SK-N-SH (cell line): ENCODE measurements at regions not wholly inside any gene's neighbourhood (a gene's known extent, or its start where the extent isn't known, plus 50 kb on each side); places are given as distances from the start of the nearest gene placed in this dataset.

Experiments used
- CTCF ChIA-PET: fragments of 300-600, 350-600 bp; formaldehyde crosslinking; extraction: SDS; loops from one replicate; lab custom pipeline; 2021; lab: Yijun Ruan, JAX
- POLR2A ChIA-PET: fragments of 350-600 bp; sonication (Branson Sonifier 250); formaldehyde crosslinking; extraction: SDS; loops from one replicate; lab custom pipeline; 2020; ENCODE audit warnings: antibody characterized with exemption, inconsistent platforms; lab: Yijun Ruan, JAX
- DNase-seq: peaks from one replicate; pipeline ENCODE4 v3.0.0; 2012
- H2AFZ ChIP-seq: fragments of 200-600 bp; sonication (generic); 2 replicates; pipeline ENCODE4 v1.8.1; 2016; ENCODE audit warnings: antibody characterized with exemption, mild to moderate bottlenecking, low read depth
- H3F3A ChIP-seq: fragments of 200-600 bp; sonication (generic); replicated peaks from 2 replicates; pipeline ENCODE3; 2016; ENCODE audit warnings: antibody characterized with exemption, mild to moderate bottlenecking; ENCODE audit not compliant: insufficient read depth
- H3K27ac ChIP-seq, 2 experiments: fragments of 200-500 bp in 1 of 2; fragments of 200-600 bp in 1 of 2; sonication (Bioruptor generic) in 1 of 2; sonication (generic), shearing (Covaris generic) in 1 of 2; 2 replicates each; pipeline versions ENCODE4 v1.5.1 to v1.6.1; 2014 to 2016; ENCODE audit warnings: low read depth in 2 of 2, inconsistent platforms in 1 of 2, low read length in 1 of 2, mild to moderate bottlenecking in 1 of 2, mixed read lengths in 1 of 2
- H3K27me3 ChIP-seq: fragments of 200-600 bp; sonication (generic), shearing (Covaris generic); 2 replicates; pipeline ENCODE4 v1.6.1; 2016; ENCODE audit warnings: mixed run types; ENCODE audit not compliant: insufficient read depth
- H3K36me3 ChIP-seq, 2 experiments: fragments of 200-500 bp in 1 of 2; fragments of 200-600 bp in 1 of 2; sonication (Bioruptor generic) in 1 of 2; sonication (generic) in 1 of 2; replicated peaks in 1 of 2; 2 replicates each; pipeline versions ENCODE3 to v1.5.1; 2014 to 2016; ENCODE audit warnings: low read length in 1 of 2, mild to moderate bottlenecking in 1 of 2; ENCODE audit not compliant: insufficient read depth in 2 of 2, control insufficient read depth in 1 of 2
- H3K4me1 ChIP-seq, 2 experiments: fragments of 200-500 bp in 1 of 2; fragments of 200-600 bp in 1 of 2; sonication (Bioruptor generic) in 1 of 2; sonication (generic), shearing (Covaris generic) in 1 of 2; 2 replicates each; pipeline versions ENCODE4 v1.5.1 to v1.6.1; 2014 to 2016; ENCODE audit warnings: low read depth in 1 of 2, low read length in 1 of 2, mixed run types in 1 of 2; ENCODE audit not compliant: insufficient read depth in 2 of 2, control insufficient read depth in 1 of 2
- H3K4me2 ChIP-seq: fragments of 200-600 bp; sonication (generic), shearing (Covaris generic); 2 replicates; pipeline ENCODE4 v1.6.1; 2017; ENCODE audit warnings: mixed run types
- H3K4me3 ChIP-seq, 2 experiments: fragments of 200-500 bp in 1 of 2; fragments of 200-600 bp in 1 of 2; sonication (Bioruptor generic) in 1 of 2; sonication (generic), shearing (Covaris generic) in 1 of 2; 2 replicates each; pipeline versions ENCODE4 v1.5.1 to v1.8.1; 2014 to 2016; ENCODE audit warnings: low read depth in 2 of 2, inconsistent platforms in 1 of 2, low read length in 1 of 2, mild to moderate bottlenecking in 1 of 2, mixed read lengths in 1 of 2, moderate library complexity in 1 of 2
- H3K79me2 ChIP-seq: fragments of 200-600 bp; sonication (generic); 2 replicates; pipeline ENCODE4 v1.8.1; 2017; ENCODE audit warnings: mild to moderate bottlenecking; ENCODE audit not compliant: insufficient read depth
- H3K9ac ChIP-seq: fragments of 200-600 bp; sonication (generic); 2 replicates; pipeline ENCODE4 v1.6.1; 2017; ENCODE audit warnings: mixed run types
- H3K9me2 ChIP-seq: fragments of 200-600 bp; sonication (generic); 2 replicates; pipeline ENCODE4 v1.6.1; 2017; ENCODE audit warnings: mixed run types
- H3K9me3 ChIP-seq: fragments of 200-600 bp; sonication (generic); 2 replicates; pipeline ENCODE4 v1.6.1; 2017; ENCODE audit warnings: mixed run types, mild to moderate bottlenecking, moderate library complexity
- H4K20me1 ChIP-seq: fragments of 200-600 bp; sonication (generic); 2 replicates; pipeline ENCODE4 v1.6.1; 2017; ENCODE audit warnings: mild to moderate bottlenecking, mixed run types; ENCODE audit not compliant: insufficient read depth
- ELF1 ChIP-seq: IDR thresholded peaks from 2 replicates; pipeline ENCODE4 v1.4.0; 2012
- EP300 ChIP-seq, 2 experiments: IDR thresholded peaks; 2 replicates each; pipeline versions ENCODE4 v1.4.0 to v1.6.1; 2012; ENCODE audit warnings: borderline replicate concordance in 1 of 2, low read depth in 1 of 2, low read length in 1 of 2
- EZH2phosphoT487 ChIP-seq: fragments of 200-600 bp; sonication (generic); IDR thresholded peaks from 2 replicates; pipeline ENCODE4 v1.6.1; 2017; ENCODE audit warnings: low read depth, mixed run types, mild to moderate bottlenecking, antibody characterized with exemption, moderate library complexity, borderline replicate concordance
- FOSL2 ChIP-seq: IDR thresholded peaks from 2 replicates; pipeline ENCODE4 v1.4.0; 2012; ENCODE audit warnings: low read depth, mild to moderate bottlenecking, moderate library complexity, borderline replicate concordance
- FOXJ3 ChIP-seq: sonication (generic); formaldehyde crosslinking; IDR thresholded peaks from 2 replicates; pipeline ENCODE4 v1.5.1; 2020; ENCODE audit warnings: mild to moderate bottlenecking, missing genetic modification reagents
- GABPA ChIP-seq: IDR thresholded peaks from 2 replicates; pipeline ENCODE4 v1.4.0; 2012; ENCODE audit warnings: low read depth, mild to moderate bottlenecking
- NFIC ChIP-seq: IDR thresholded peaks from 2 replicates; pipeline ENCODE4 v1.4.0; 2012; ENCODE audit warnings: borderline replicate concordance
- NRF1 ChIP-seq: IDR thresholded peaks from 2 replicates; pipeline ENCODE4 v1.6.1; 2012; ENCODE audit warnings: low read depth, mild to moderate bottlenecking, low read length
- POLR2AphosphoS5 ChIP-seq: IDR thresholded peaks from 2 replicates; pipeline ENCODE4 v1.6.1; 2012; ENCODE audit warnings: low read depth, low read length
- RAD21 ChIP-seq: IDR thresholded peaks from 2 replicates; pipeline ENCODE4 v1.6.1; 2012; ENCODE audit warnings: mild to moderate bottlenecking, low read length
- RCOR1 ChIP-seq: fragments of 150-350 bp; IDR thresholded peaks from 2 replicates; pipeline ENCODE4 v1.6.1; 2017; ENCODE audit warnings: antibody characterized with exemption, low read length
- RFX5 ChIP-seq: IDR thresholded peaks from 2 replicates; pipeline ENCODE4 v1.6.1; 2012; ENCODE audit warnings: mild to moderate bottlenecking, improper control_type of control experiment, low read length
- RXRA ChIP-seq: IDR thresholded peaks from 2 replicates; pipeline ENCODE4 v1.4.0; 2012; ENCODE audit warnings: low read depth, mild to moderate bottlenecking, borderline replicate concordance
- SIN3A ChIP-seq: IDR thresholded peaks from 2 replicates; pipeline ENCODE4 v1.6.1; 2012; ENCODE audit warnings: low read depth, mild to moderate bottlenecking, low read length, moderate library complexity, borderline replicate concordance
- SMC3 ChIP-seq: IDR thresholded peaks from 2 replicates; pipeline ENCODE4 v1.6.1; 2012; ENCODE audit warnings: low read depth, low read length, improper control_type of control experiment
- TAF1 ChIP-seq: IDR thresholded peaks from 2 replicates; pipeline ENCODE4 v1.6.1; 2012; ENCODE audit warnings: low read depth, mild to moderate bottlenecking, low read length, moderate library complexity, borderline replicate concordance
- WGBS: methylation state at CpG from one replicate; pipeline ENCODE4 v1.1.6; 2017; ENCODE audit warnings: low lambda C conversion rate; 5-methylcytosine and 5-hydroxymethylcytosine counted together
- TF ChIP-seq, protein P1 (sequence below): fragments of 150-350 bp; IDR thresholded peaks from 2 replicates; pipeline ENCODE4 v1.6.1; 2017; ENCODE audit warnings: antibody characterized with exemption, low read length, low read depth, borderline replicate concordance
- TF ChIP-seq, protein P2 (sequence below): fragments of 150-350 bp; IDR thresholded peaks from 2 replicates; pipeline ENCODE4 v1.6.1; 2016; ENCODE audit warnings: mild to moderate bottlenecking, low read depth, low read length

DNA sequence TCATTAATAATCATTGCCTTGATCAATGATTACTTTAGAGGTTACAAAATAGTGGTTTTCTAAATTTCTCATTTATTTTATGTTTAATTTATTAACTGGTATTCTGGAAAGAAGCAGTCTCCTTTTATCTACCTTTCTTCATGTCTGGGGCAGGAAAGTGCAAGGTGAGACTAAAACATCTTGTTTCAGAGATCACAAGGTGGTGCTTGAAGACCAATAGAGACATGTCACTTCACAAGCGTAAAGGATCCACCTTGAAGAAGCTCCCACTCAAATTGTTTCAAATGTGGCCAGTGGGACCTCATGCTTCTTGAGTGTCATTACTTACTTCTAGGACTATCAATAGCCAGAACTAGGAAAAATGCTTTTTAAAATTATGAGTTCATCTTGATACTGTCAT is 1568.7 kb downstream of the RPA4 start:
- no peaks in the 10 kb centered on the region for H4K20me1 ChIP-seq
- TF ChIP-seq FOXJ3 (CRISPR knock-in tag) (no peak), NFIC (no peak), RFX5 (no peak), RAD21 (no peak)
- ChIA-PET POLR2A (no interaction called here), CTCF (interaction anchor here (0.7 kb wide), 1 partner anchor 1616 kb away, joined by 3 read pairs; no protein-coding TSS in a partner anchor)
- no peak overlapping the region for H2AFZ ChIP-seq
- H3K79me2 ChIP-seq: no peaks in the 10 kb centered on the region
- H3K27me3 ChIP-seq: no peaks in the 10 kb centered on the region
- no peaks in the 10 kb centered on the region for H3K36me3 ChIP-seq
- H3F3A ChIP-seq: no peaks in the 10 kb centered on the region
- no peak overlapping the region for H3K27ac ChIP-seq
- no peak overlapping the region for H3K4me3 ChIP-seq
- H3K4me1 ChIP-seq: no peaks in the 10 kb centered on the region
- H3K4me2 ChIP-seq: no peak overlapping the region
- 0% methylated on average over 1 of the region's 1 CpG for WGBS
- H3K9me3 ChIP-seq: no peaks in the 10 kb centered on the region
- H3K9me2 ChIP-seq: no peaks in the 10 kb centered on the region
- H3K9ac ChIP-seq: no peak overlapping the region
- no peak for DNase-seq

DNA sequence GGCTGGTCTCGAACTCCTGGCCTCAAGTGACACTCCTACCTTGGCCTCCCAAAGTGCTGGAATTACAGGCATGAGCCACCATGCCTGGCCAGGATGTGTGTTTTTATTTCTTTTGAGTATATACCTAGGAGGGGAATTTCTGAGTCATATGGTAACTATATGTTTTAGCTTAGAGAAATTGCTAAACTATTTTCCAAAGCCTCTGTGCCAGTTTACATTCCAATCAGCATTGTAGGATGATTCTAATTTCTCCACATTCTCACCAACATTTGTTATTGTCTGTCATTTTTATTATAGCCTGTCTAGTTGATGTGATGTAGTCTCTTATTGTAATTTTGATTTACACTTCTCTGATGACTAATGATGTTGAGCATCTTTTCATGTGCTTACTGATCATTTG is 1576.0 kb downstream of the RPA4 start:
- no peaks in the 10 kb centered on the region for H4K20me1 ChIP-seq
- no peak for DNase-seq
- H3K9me3 ChIP-seq: no peaks in the 10 kb centered on the region
- H2AFZ ChIP-seq: no peak overlapping the region
- no peak overlapping the region for H3K27ac ChIP-seq
- H3K4me1 ChIP-seq: no peaks in the 10 kb centered on the region
- ChIA-PET CTCF (no interaction called here), POLR2A (no interaction called here)
- H3K4me2 ChIP-seq: no peak overlapping the region
- H3K36me3 ChIP-seq: no peaks in the 10 kb centered on the region
- H3K27me3 ChIP-seq: no peaks in the 10 kb centered on the region
- no peaks in the 10 kb centered on the region for H3K79me2 ChIP-seq
- TF ChIP-seq EP300 (IDR thresholded peaks at IDR 0.05; ENCODE audit: borderline replicate concordance in 1 of 2, low read depth in 1 of 2, low read length in 1 of 2) (no peak), TAF1 (no peak), POLR2AphosphoS5 (no peak), FOXJ3 (CRISPR knock-in tag) (no peak), GABPA (no peak), EZH2phosphoT487 (no peak), ELF1 (no peak), NRF1 (no peak), RAD21 (no peak), SMC3 (no peak), FOSL2 (no peak), SIN3A (no peak), RFX5 (no peak), RCOR1 (no peak), RXRA (no peak)
- TF ChIP-seq, protein P1, sequence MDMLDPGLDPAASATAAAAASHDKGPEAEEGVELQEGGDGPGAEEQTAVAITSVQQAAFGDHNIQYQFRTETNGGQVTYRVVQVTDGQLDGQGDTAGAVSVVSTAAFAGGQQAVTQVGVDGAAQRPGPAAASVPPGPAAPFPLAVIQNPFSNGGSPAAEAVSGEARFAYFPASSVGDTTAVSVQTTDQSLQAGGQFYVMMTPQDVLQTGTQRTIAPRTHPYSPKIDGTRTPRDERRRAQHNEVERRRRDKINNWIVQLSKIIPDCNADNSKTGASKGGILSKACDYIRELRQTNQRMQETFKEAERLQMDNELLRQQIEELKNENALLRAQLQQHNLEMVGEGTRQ: no peak
- TF ChIP-seq, protein P2, sequence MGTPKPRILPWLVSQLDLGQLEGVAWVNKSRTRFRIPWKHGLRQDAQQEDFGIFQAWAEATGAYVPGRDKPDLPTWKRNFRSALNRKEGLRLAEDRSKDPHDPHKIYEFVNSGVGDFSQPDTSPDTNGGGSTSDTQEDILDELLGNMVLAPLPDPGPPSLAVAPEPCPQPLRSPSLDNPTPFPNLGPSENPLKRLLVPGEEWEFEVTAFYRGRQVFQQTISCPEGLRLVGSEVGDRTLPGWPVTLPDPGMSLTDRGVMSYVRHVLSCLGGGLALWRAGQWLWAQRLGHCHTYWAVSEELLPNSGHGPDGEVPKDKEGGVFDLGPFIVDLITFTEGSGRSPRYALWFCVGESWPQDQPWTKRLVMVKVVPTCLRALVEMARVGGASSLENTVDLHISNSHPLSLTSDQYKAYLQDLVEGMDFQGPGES: no peak
- WGBS: 3% methylated on average over 1 of the region's 1 CpG
- no peak overlapping the region for H3K4me3 ChIP-seq
- H3K9ac ChIP-seq: no peak overlapping the region
- no peaks in the 10 kb centered on the region for H3F3A ChIP-seq
- no peaks in the 10 kb centered on the region for H3K9me2 ChIP-seq
